ENCODE measurements at regions not wholly inside any gene's neighbourhood (a gene's known extent, or its start where the extent isn't known, plus 50 kb on each side); places are given as distances from the start of the nearest gene placed in this dataset.

DNA sequence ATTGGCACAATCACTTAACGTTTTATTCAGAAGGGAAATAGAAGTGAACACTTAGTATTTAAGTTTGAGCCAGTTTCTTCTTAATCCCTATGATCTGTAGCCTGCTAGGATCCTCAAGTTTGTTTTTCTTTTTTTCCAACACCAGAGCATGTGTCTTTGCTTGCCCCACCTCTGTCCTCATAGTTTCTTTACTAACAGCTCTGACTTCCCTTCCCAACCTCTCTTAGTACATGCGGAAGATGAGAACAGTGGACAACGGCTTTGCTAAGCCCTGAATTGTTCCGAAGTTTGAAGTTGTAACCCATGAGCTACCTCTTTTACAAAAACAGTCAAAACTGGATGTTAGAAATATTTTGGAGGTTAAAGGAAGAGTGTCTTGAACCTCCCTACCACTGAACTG, 61.7 kb upstream of the TAF11L2 start:
- Histone ChIP-seq H3K27me3 (ENCODE audit: control insufficient read depth, insufficient read depth, low read length) (no peaks in the 10 kb centered on the region), H3K14ac (replicated peaks; ENCODE audit: low read depth, low read length) (no peak overlapping the region), H2BK5ac (ENCODE audit: low read depth, low read length, poor library complexity, severe bottlenecking) (no peak overlapping the region), H2BK15ac (ENCODE audit: low read depth, low read length) (no peak overlapping the region), H2BK20ac (ENCODE audit: low read depth, low read length) (no peak overlapping the region; the same call in 1 of the 2 replicates), H3K4me2 (ENCODE audit: low read depth, low read length) (peak overlapping the region; percentile 94; the same call in 1 of the 2 replicates), H4K20me1 (ENCODE audit: insufficient read depth, low read length) (no peaks in the 10 kb centered on the region), H3K27ac (ENCODE audit: insufficient read depth, low read length) (no peak overlapping the region), H3K4ac (ENCODE audit: low read depth, low read length) (no peak overlapping the region), H3K4me1 (ENCODE audit: control insufficient read depth, insufficient read depth, low read length) (peaks cover 2% of the 10 kb centered on the region; the same call in 1 of the 2 replicates), H2AK5ac (ENCODE audit: low read depth, low read length) (no peak overlapping the region), H2AFZ (replicated peaks; ENCODE audit: low read length, poor library complexity) (no peak overlapping the region), H4K5ac (ENCODE audit: low read depth, low read length) (peak overlapping the region; percentile 3; the same call in 1 of the 2 replicates), H3K79me1 (ENCODE audit: low read depth in 1 of 2, low read length in 2 of 2) (no peaks in the 10 kb centered on the region), H3K18ac (ENCODE audit: low read depth, low read length) (peak overlapping the region; percentile 5; the same call in 1 of the 2 replicates), H3K56ac (ENCODE audit: extremely low read depth, insufficient read depth, low read length) (no peak overlapping the region), H2AK9ac (replicated peaks; ENCODE audit: low read depth, low read length, poor library complexity) (no peak overlapping the region), H3K23ac (ENCODE audit: low read depth, low read length) (no peak overlapping the region), H2BK120ac (ENCODE audit: low read depth, low read length) (peak overlapping the region; percentile 62), H4K8ac (ENCODE audit: low read depth in 2 of 2, low read length in 2 of 2) (peak overlapping the region in 1 of 2 experiments; percentile 41; a peak in 2 of 4 replicates), H3K9me3 (ENCODE audit: control insufficient read depth, insufficient read depth, low read length) (no peaks in the 10 kb centered on the region), H3K9me1 (ENCODE audit: insufficient read depth, low read length) (no peaks in the 10 kb centered on the region), H4K91ac (ENCODE audit: insufficient read depth, low read depth, low read length) (no peak overlapping the region), H3K4me3 (ENCODE audit: insufficient read depth, low read depth, low read length) (peak overlapping the region; percentile 36; the same call in 1 of the 2 replicates), H3K9ac (ENCODE audit: low read depth, low read length) (no peak overlapping the region), H3K36me3 (ENCODE audit: control insufficient read depth, insufficient read depth, low read length) (no peaks in the 10 kb centered on the region)
- DNase-seq (no peak), ATAC-seq (ENCODE audit: low read depth) (peak; percentile 30; the same call in 1 of the 2 replicates)
- no TSS peak for BruUV-seq (replicated peaks)
- ChIA-PET CTCF (interaction anchor here (1.2 kb wide), 1 partner anchor 220 kb away, joined by 4 read pairs; no protein-coding TSS in a partner anchor), POLR2A (ENCODE audit: unreplicated experiment) (no interaction called here)
- in situ Hi-C loops (cut with MboI; ENCODE audit: low sequenced_read_pairs) (no loop called here), intact Hi-C loops (cut with micrococcal nuclease) (no loop called here), dilution Hi-C loops (cut with HindIII; ENCODE audit: low sequenced_read_pairs, unreplicated experiment) (no loop called here)
- no CpG with 5 or more reads among the region's 4 CpGs for WGBS, 2 experiments (ENCODE audit: extremely low coverage in 2 of 2, insufficient read length in 1 of 2)
- no peak for TF ChIP-seq CHD1 (IDR thresholded peaks at IDR 0.05; ENCODE audit: low read depth, low read length)
- no peak for TF ChIP-seq MAZ (IDR thresholded peaks at IDR 0.05; ENCODE audit: borderline replicate concordance, low read depth, low read length)
- no peak for TF ChIP-seq RCOR1 (IDR thresholded peaks at IDR 0.05; ENCODE audit: insufficient replicate concordance, low read length)

Measured in IMR-90 (cell line).